Chondrocyte (in vitro differentiated cells): ENCODE measurements at regions not wholly inside any gene's neighbourhood (a gene's known extent, or its start where the extent isn't known, plus 50 kb on each side); places are given as distances from the start of the nearest gene placed in this dataset.

Source experiments
- DNase-seq: peaks from one replicate; pipeline ENCODE4 v3.0.0; 2021; ENCODE audit warnings: mixed read lengths, low spot score
- H3K27ac Mint-ChIP-seq: one replicate; pipeline ENCODE4 v1.8.0; 2021; ENCODE audit warnings: mild to moderate bottlenecking, moderate library complexity, mixed read lengths; ENCODE audit not compliant: unreplicated experiment
- H3K27me3 Mint-ChIP-seq: 2 replicates; pipeline ENCODE4 v1.8.0; 2021; ENCODE audit warnings: low read depth, mixed read lengths
- H3K36me3 Mint-ChIP-seq: 2 replicates; pipeline ENCODE4 v1.8.0; 2021; ENCODE audit warnings: low read depth, mixed read lengths
- H3K4me1 Mint-ChIP-seq: 2 replicates; pipeline ENCODE4 v1.8.0; 2021; ENCODE audit warnings: low read depth, mild to moderate bottlenecking, mixed read lengths
- H3K4me3 Mint-ChIP-seq: one replicate; pipeline ENCODE4 v1.8.0; 2021; ENCODE audit warnings: mild to moderate bottlenecking, moderate library complexity, mixed read lengths; ENCODE audit not compliant: unreplicated experiment
- H3K9me3 Mint-ChIP-seq: 2 replicates; pipeline ENCODE4 v1.8.0; 2021; ENCODE audit warnings: low read depth, mixed read lengths
- CTCF ChIP-seq: fragments of 200-600 bp; sonication (generic); IDR thresholded peaks from 2 replicates; pipeline ENCODE4 v1.5.0; 2021; ENCODE audit warnings: antibody characterized with exemption, mild to moderate bottlenecking, moderate library complexity

GRCh38 chr12:115400011-115400410, 716.0 kb upstream of the TBX3 start:
- H3K4me1 Mint-ChIP-seq, result peaks cover 7% of the 10 kb centered on the region
- no peaks in the 10 kb centered on the region for H3K27me3 Mint-ChIP-seq
- no peak overlapping the region for H3K27ac Mint-ChIP-seq

GRCh38 chr12:115398311-115398781, 714.4 kb upstream of the TBX3 start:
- no peak for DNase-seq
- no peak overlapping the region for H3K27ac Mint-ChIP-seq
- H3K9me3 Mint-ChIP-seq, result peaks cover 12% of the 10 kb centered on the region
- H3K4me3 Mint-ChIP-seq, result no peak overlapping the region
- no peaks in the 10 kb centered on the region for H3K4me1 Mint-ChIP-seq
- peaks cover 1% of the 10 kb centered on the region for H3K36me3 Mint-ChIP-seq
- TF ChIP-seq CTCF, result no peak
- H3K27me3 Mint-ChIP-seq, result no peaks in the 10 kb centered on the region

More at GRCh38 chr12:115400011-115400410, 716.0 kb upstream of the TBX3 start:
- H3K4me3 Mint-ChIP-seq, result no peak overlapping the region
- peaks cover 16% of the 10 kb centered on the region for H3K9me3 Mint-ChIP-seq
- no peak for TF ChIP-seq CTCF
- DNase-seq, result no peak
- H3K36me3 Mint-ChIP-seq, result peaks cover 1% of the 10 kb centered on the region

- TF ChIP-seq CTCF, result no peak
- Mint-ChIP-seq H3K36me3 (no peaks in the 10 kb centered on the region), H3K27me3 (no peaks in the 10 kb centered on the region), H3K27ac (no peak overlapping the region), H3K4me3 (no peak overlapping the region), H3K9me3 (peaks cover 12% of the 10 kb centered on the region), H3K4me1 (no peaks in the 10 kb centered on the region)
- no peak for DNase-seq
These were observed 712.6 kb upstream of the TBX3 start for GRCh38 chr12:115396567-115396966.

- no peaks in the 10 kb centered on the region for H3K4me1 Mint-ChIP-seq
- H3K36me3 Mint-ChIP-seq, result no peaks in the 10 kb centered on the region
- H3K27me3 Mint-ChIP-seq, result no peaks in the 10 kb centered on the region
- no peak overlapping the region for H3K4me3 Mint-ChIP-seq
- no peak for TF ChIP-seq CTCF
- no peak overlapping the region for H3K27ac Mint-ChIP-seq
- H3K9me3 Mint-ChIP-seq, result peaks cover 12% of the 10 kb centered on the region
- DNase-seq, result no peak
These were observed 710.7 kb upstream of the TBX3 start for GRCh38 chr12:115394496-115395220.

GRCh38 chr12:115388139-115388538, 704.2 kb upstream of the TBX3 start:
- no peak overlapping the region for H3K4me3 Mint-ChIP-seq
- no peak for TF ChIP-seq CTCF
- no peaks in the 10 kb centered on the region for H3K36me3 Mint-ChIP-seq
- H3K27me3 Mint-ChIP-seq, result peaks cover 5% of the 10 kb centered on the region
- DNase-seq, result no peak
- H3K9me3 Mint-ChIP-seq, result no peaks in the 10 kb centered on the region
- H3K27ac Mint-ChIP-seq, result no peak overlapping the region
- no peaks in the 10 kb centered on the region for H3K4me1 Mint-ChIP-seq
